Kidney epithelial cell (primary cell): ENCODE measurements at regions not wholly inside any gene's neighbourhood (a gene's known extent, or its start where the extent isn't known, plus 50 kb on each side); places are given as distances from the start of the nearest gene placed in this dataset.

Experiments used
- DNase-seq: peaks from one replicate; pipeline ENCODE4 v3.0.0-alpha.2; 2010; ENCODE audit warnings: low read depth
- H3K27me3 ChIP-seq: 2 replicates; pipeline ENCODE4 v1.6.0; 2011; ENCODE audit warnings: low read length; ENCODE audit not compliant: control insufficient read depth, insufficient read depth
- H3K36me3 ChIP-seq: 2 replicates; pipeline ENCODE4 v1.5.1; 2011; ENCODE audit warnings: low read length; ENCODE audit not compliant: control insufficient read depth, insufficient read depth
- H3K4me3 ChIP-seq: 2 replicates; pipeline ENCODE4 v1.5.1; 2011; ENCODE audit warnings: low read depth, mild to moderate bottlenecking, control low read depth, low read length
- TF ChIP-seq, protein P1 (sequence below): IDR thresholded peaks from 2 replicates; pipeline ENCODE4 v1.5.1; 2011; ENCODE audit warnings: mild to moderate bottlenecking, moderate library complexity, low read length, control low read depth, inconsistent platforms; ENCODE audit not compliant: insufficient read depth, poor library complexity, severe bottlenecking

DNA sequence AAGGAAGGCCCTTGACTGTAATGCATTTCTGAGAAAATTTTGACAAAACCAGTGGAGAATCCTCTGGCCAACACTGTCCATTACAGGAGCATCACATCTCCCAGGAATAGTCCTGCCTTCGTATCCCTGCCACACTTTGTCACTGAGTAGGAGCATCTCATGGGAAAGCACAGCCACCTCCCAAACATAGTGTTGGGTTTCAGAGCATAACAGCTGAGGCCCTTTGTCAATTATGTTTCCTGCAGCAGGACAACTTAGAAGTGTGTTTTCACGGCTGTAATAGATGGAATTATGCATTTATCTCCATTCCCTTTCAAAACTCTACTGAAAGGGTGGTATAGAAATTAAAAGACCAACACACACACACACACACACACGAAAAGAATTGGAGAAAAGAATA lies 91.1 kb upstream of the SMAD1 start:
- H3K4me3 ChIP-seq = no peak overlapping the region
- TF ChIP-seq, protein P1, sequence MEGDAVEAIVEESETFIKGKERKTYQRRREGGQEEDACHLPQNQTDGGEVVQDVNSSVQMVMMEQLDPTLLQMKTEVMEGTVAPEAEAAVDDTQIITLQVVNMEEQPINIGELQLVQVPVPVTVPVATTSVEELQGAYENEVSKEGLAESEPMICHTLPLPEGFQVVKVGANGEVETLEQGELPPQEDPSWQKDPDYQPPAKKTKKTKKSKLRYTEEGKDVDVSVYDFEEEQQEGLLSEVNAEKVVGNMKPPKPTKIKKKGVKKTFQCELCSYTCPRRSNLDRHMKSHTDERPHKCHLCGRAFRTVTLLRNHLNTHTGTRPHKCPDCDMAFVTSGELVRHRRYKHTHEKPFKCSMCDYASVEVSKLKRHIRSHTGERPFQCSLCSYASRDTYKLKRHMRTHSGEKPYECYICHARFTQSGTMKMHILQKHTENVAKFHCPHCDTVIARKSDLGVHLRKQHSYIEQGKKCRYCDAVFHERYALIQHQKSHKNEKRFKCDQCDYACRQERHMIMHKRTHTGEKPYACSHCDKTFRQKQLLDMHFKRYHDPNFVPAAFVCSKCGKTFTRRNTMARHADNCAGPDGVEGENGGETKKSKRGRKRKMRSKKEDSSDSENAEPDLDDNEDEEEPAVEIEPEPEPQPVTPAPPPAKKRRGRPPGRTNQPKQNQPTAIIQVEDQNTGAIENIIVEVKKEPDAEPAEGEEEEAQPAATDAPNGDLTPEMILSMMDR = no peak
- no peak for DNase-seq
- H3K27me3 ChIP-seq = no peaks in the 10 kb centered on the region
- H3K36me3 ChIP-seq = no peaks in the 10 kb centered on the region

DNA sequence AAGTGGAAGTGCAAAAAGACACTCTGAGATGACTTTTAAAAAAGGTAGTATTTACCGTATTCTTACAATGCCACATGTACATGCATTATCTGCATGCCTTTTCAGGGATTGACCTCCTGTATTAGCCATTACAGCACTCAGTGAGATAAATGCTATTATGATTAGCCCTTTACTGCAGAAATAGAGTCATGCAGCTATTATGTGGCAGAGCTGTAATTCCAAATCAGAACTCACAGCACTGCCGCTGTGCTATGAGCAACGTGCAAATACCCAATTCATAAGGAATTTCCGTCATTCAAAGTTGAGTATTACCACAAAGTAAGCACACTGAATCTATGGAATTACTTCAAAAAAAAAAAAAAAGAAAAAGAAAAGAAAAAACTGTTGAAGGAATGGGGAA lies 92.1 kb upstream of the SMAD1 start:
- no peaks in the 10 kb centered on the region for H3K36me3 ChIP-seq
- H3K4me3 ChIP-seq = no peak overlapping the region
- TF ChIP-seq, protein P1 = no peak
- H3K27me3 ChIP-seq = no peaks in the 10 kb centered on the region
- no peak for DNase-seq

DNA sequence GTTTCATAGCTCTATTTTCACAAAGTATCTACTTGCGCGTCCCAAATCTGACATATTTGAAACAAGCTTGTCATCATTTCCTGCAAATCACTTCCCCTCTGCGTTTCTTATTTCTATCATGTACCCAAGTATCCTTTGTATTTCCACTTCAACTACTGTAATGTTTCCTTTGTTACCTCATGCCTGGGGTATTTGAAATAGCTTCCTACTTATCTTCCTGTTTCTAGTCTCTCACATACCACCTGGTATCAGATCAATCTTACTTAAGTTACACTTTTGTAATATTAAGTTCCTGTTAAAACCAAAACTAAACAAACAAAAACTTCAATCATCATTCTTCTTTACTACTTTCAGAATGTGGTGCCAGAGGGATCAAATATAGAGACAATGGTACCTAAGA lies 93.6 kb upstream of the SMAD1 start:
- TF ChIP-seq, protein P1 = no peak
- Histone ChIP-seq H3K4me3 (no peak overlapping the region), H3K27me3 (no peaks in the 10 kb centered on the region), H3K36me3 (no peaks in the 10 kb centered on the region)
- no peak for DNase-seq

DNA sequence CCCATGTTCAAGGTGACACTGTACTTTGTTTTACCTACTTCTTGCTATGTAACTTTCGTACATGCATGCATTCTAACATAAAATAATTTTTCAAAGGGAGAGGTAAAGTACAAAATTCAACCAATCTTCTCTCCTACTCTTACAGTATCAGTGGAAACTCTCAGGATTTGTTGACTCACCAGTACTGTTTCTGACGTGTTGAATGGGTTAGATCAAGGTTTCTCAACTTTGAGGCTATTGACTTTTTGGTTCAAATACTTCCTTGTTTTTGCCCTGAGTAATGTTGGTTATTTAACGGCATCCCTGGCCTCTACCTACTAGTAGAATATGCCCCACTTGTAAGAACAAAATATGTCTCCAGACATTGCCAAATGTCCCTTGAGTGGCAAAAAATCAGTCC lies 94.6 kb upstream of the SMAD1 start:
- no peak for DNase-seq

DNA sequence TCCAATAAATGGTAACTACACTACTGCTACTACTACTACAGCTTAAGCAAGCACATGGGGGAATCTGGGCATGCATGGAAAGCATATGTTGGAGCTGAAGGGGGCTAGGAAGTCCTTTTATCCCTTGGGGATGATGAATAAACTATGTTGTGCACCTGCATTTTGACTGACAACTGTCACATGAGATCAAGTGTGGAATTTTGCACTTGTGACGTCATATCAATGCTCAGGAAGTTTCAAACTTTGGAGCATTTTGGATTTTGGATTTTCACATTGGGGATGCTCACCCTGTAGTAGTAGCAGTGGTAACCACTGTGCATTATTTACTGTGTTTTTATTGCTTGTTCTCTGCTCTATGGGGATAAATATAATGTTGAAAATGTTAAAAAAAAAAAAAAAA lies 100.5 kb upstream of the SMAD1 start:
- TF ChIP-seq, protein P1 = no peak
- no peaks in the 10 kb centered on the region for H3K36me3 ChIP-seq
- no peak for DNase-seq
- no peaks in the 10 kb centered on the region for H3K27me3 ChIP-seq
- no peak overlapping the region for H3K4me3 ChIP-seq

More for the DNA sequence above, 94.6 kb upstream of the SMAD1 start:
- no peaks in the 10 kb centered on the region for H3K36me3 ChIP-seq
- TF ChIP-seq, protein P1 = no peak
- no peaks in the 10 kb centered on the region for H3K27me3 ChIP-seq
- H3K4me3 ChIP-seq = no peak overlapping the region

DNA sequence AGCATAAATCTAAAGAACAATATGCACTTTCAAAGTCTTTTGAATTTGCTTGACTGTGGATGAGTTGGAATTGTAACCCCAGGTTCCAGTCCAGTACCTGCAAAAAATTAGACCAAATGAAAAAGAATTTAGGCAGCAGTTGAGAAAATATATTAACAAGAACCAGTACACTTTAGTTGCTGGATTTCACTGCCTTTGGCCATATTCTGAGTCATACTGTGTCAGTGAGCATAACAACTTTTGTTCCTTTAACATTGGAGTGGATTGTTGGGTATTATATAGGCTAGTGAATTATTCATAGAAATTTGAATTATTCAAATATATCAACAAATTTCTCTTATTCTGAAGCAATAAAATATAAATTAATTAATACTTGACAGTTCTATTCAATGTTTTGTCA lies 101.5 kb upstream of the SMAD1 start:
- no peak for DNase-seq
- TF ChIP-seq, protein P1 = no peak
- no peaks in the 10 kb centered on the region for H3K27me3 ChIP-seq
- H3K4me3 ChIP-seq = no peak overlapping the region
- no peaks in the 10 kb centered on the region for H3K36me3 ChIP-seq
